ENCODE measurements at regions not wholly inside any gene's neighbourhood (a gene's known extent, or its start where the extent isn't known, plus 50 kb on each side); places are given as distances from the start of the nearest gene placed in this dataset.
A peak's percentile ranks its signal among the peaks of the same experiment; 100 is the strongest.

GRCh38 chr3:72196377-72196929, 411.5 kb upstream of the PROK2 start:
- no peak for ATAC-seq
- intact Hi-C loops (cut with DNase I; ENCODE audit: low total_unique reads): no loop called here

GRCh38 chr3:72195895-72196294, 410.9 kb upstream of the PROK2 start:
- peaks cover 0 to 7% (median 0%) of the 10 kb centered on the region in 3 donors for H3K9me3 ChIP-seq
- no peak overlapping the region for H3K4me3 ChIP-seq
- no peak for TF ChIP-seq POLR2A (IDR thresholded peaks at IDR 0.05)
- TF ChIP-seq, protein P1, sequence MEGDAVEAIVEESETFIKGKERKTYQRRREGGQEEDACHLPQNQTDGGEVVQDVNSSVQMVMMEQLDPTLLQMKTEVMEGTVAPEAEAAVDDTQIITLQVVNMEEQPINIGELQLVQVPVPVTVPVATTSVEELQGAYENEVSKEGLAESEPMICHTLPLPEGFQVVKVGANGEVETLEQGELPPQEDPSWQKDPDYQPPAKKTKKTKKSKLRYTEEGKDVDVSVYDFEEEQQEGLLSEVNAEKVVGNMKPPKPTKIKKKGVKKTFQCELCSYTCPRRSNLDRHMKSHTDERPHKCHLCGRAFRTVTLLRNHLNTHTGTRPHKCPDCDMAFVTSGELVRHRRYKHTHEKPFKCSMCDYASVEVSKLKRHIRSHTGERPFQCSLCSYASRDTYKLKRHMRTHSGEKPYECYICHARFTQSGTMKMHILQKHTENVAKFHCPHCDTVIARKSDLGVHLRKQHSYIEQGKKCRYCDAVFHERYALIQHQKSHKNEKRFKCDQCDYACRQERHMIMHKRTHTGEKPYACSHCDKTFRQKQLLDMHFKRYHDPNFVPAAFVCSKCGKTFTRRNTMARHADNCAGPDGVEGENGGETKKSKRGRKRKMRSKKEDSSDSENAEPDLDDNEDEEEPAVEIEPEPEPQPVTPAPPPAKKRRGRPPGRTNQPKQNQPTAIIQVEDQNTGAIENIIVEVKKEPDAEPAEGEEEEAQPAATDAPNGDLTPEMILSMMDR (IDR thresholded peaks at IDR 0.05 in 4 of 5, conservative IDR thresholded peaks at IDR 0.05 in 1 of 5): no peak
- no peaks in the 10 kb centered on the region for H3K4me1 ChIP-seq
- no peaks in the 10 kb centered on the region for H3K27me3 ChIP-seq
- ATAC-seq (no peak), DNase-seq (no peak)
- intact Hi-C loops (cut with DNase I; ENCODE audit: low total_unique reads): no loop called here
- no peak overlapping the region for H3K27ac ChIP-seq
- no peaks in the 10 kb centered on the region for H3K36me3 ChIP-seq
- in situ Hi-C loops (cut with MboI; ENCODE audit: low sequenced_read_pairs in 4 of 4): no loop called here

More at GRCh38 chr3:72196377-72196929, 411.5 kb upstream of the PROK2 start:
- Histone ChIP-seq H3K4me3 (no peak overlapping the region), H3K27me3 (no peaks in the 10 kb centered on the region), H3K27ac (no peak overlapping the region), H3K36me3 (no peaks in the 10 kb centered on the region), H3K9me3 (peaks cover 0 to 7% (median 0%) of the 10 kb centered on the region in 3 donors), H3K4me1 (no peaks in the 10 kb centered on the region)
- no peak for DNase-seq
- no peak for TF ChIP-seq POLR2A (IDR thresholded peaks at IDR 0.05)
- TF ChIP-seq, protein P1 (IDR thresholded peaks at IDR 0.05 in 4 of 5, conservative IDR thresholded peaks at IDR 0.05 in 1 of 5): no peak
- in situ Hi-C loops (cut with MboI; ENCODE audit: low sequenced_read_pairs in 4 of 4): no loop called here

GRCh38 chr3:72194458-72194857, 409.5 kb upstream of the PROK2 start:
- in situ Hi-C loops (cut with MboI; ENCODE audit: low sequenced_read_pairs in 4 of 4): no loop called here
- intact Hi-C loops (cut with DNase I; ENCODE audit: low total_unique reads): no loop called here
- DNase-seq: no peak
- Histone ChIP-seq H3K27me3 (no peaks in the 10 kb centered on the region), H3K9me3 (no peaks in the 10 kb centered on the region), H3K4me3 (no peak overlapping the region), H3K36me3 (no peaks in the 10 kb centered on the region), H3K27ac (no peak overlapping the region), H3K4me1 (no peaks in the 10 kb centered on the region)
- TF ChIP-seq, protein P1 (IDR thresholded peaks at IDR 0.05 in 4 of 5, conservative IDR thresholded peaks at IDR 0.05 in 1 of 5): no peak
- TF ChIP-seq POLR2A (IDR thresholded peaks at IDR 0.05): no peak
- peak in 1 of 2 donors; percentile 41 for ATAC-seq

- no peaks in the 10 kb centered on the region for H3K4me1 ChIP-seq
- in situ Hi-C loops (cut with MboI; ENCODE audit: low sequenced_read_pairs in 4 of 4): no loop called here
- intact Hi-C loops (cut with DNase I; ENCODE audit: low total_unique reads): no loop called here
- H3K9me3 ChIP-seq: no peaks in the 10 kb centered on the region
- ATAC-seq: peak; percentile 78 to 80
- peak in 1 of 2 donors; percentile 41 for DNase-seq
- no peaks in the 10 kb centered on the region for H3K36me3 ChIP-seq
- H3K4me3 ChIP-seq: no peak overlapping the region
- no peaks in the 10 kb centered on the region for H3K27me3 ChIP-seq
- no peak overlapping the region for H3K27ac ChIP-seq
- TF ChIP-seq, protein P1 (IDR thresholded peaks at IDR 0.05 in 4 of 5, conservative IDR thresholded peaks at IDR 0.05 in 1 of 5): no peak
- no peak for TF ChIP-seq POLR2A (IDR thresholded peaks at IDR 0.05)
These were observed 409.0 kb upstream of the PROK2 start for GRCh38 chr3:72193771-72194430.

Measured in gastrocnemius medialis (tissue), 4 donors.